A549 (cell line): ENCODE measurements at regions not wholly inside any gene's neighbourhood (a gene's known extent, or its start where the extent isn't known, plus 50 kb on each side); places are given as distances from the start of the nearest gene placed in this dataset.

Experiments
- ATAC-seq, 2 experiments: fragments of 200-7000 bp in 1 of 2; fragments of >200 bp in 1 of 2; cut with Nextera tagmentation in 1 of 2; cut with Tn5 transposase in 1 of 2; 3 replicates each; pipeline versions ENCODE4 v1.8.0 to v1.9.1; 2018 to 2020; ENCODE audit warnings: mild to moderate bottlenecking in 1 of 2, moderate library complexity in 1 of 2
- CTCF ChIA-PET: fragments of 300-600 bp; sonication (Branson Sonifier 250); formaldehyde crosslinking; extraction: SDS; loops from one replicate; lab custom pipeline; 2021; ENCODE audit warnings: antibody characterized with exemption, inconsistent platforms; lab: Yijun Ruan, JAX
- POLR2A ChIA-PET: fragments of 350-600 bp; formaldehyde crosslinking; extraction: SDS; loops from one replicate; lab custom pipeline; 2021; ENCODE audit warnings: antibody characterized with exemption, inconsistent platforms; lab: Yijun Ruan, JAX
- DNase-seq, 2 experiments: peaks; one replicate each; pipeline versions ENCODE4 v3.0.0 to v3.0.0-alpha.2; 2011 to 2016; ENCODE audit warnings: low read depth in 1 of 2, low spot score in 1 of 2
- FAIRE-seq: peaks from 2 replicates; lab custom pipeline; 2011; peaks lifted over from hg19 to GRCh38; lab: Jason Lieb, UNC
- H3K27ac ChIP-seq, 2 experiments: fragments of >200 bp; sonication (Bioruptor Twin); formaldehyde crosslinking; 3 replicates each; pipeline ENCODE4 v1.5.1; 2016 to 2017
- H3K4me1 ChIP-seq: fragments of >200 bp; sonication (Bioruptor Twin); formaldehyde crosslinking; 3 replicates; pipeline ENCODE4 v1.6.1; 2016
- H3K4me2 ChIP-seq: fragments of >200 bp; sonication (Bioruptor Twin); formaldehyde crosslinking; 3 replicates; pipeline ENCODE4 v1.6.1; 2016
- H3K4me3 ChIP-seq: fragments of >200 bp; sonication (Bioruptor Twin); formaldehyde crosslinking; 3 replicates; pipeline ENCODE4 v1.5.1; 2016
- H3K9me3 ChIP-seq: fragments of >200 bp; sonication (Bioruptor Twin); formaldehyde crosslinking; 3 replicates; pipeline ENCODE4 v1.6.1; 2016
- ATOH8 ChIP-seq: fragments of 250-450 bp; sonication (Bioruptor Pico); IDR thresholded peaks from 2 replicates; pipeline ENCODE4 v1.5.0; 2020; ENCODE audit warnings: low read depth, mild to moderate bottlenecking, moderate library complexity
- BCL3 ChIP-seq: fragments of >200 bp; sonication (Bioruptor Twin); formaldehyde crosslinking; IDR thresholded peaks from 3 replicates; pipeline ENCODE4 v1.6.1; 2016
- CBX8 ChIP-seq: fragments of 200-600 bp; sonication (generic); IDR thresholded peaks from 2 replicates; pipeline ENCODE4 v1.6.1; 2016
- CHD2 ChIP-seq: fragments of 150-350 bp; IDR thresholded peaks from 2 replicates; pipeline ENCODE4 v1.6.1; 2014; ENCODE audit warnings: low read length; ENCODE audit not compliant: partially characterized antibody
- CHD4 ChIP-seq: fragments of 200-600 bp; sonication (generic); IDR thresholded peaks from 2 replicates; pipeline ENCODE4 v1.6.1; 2016; ENCODE audit warnings: antibody characterized with exemption, mild to moderate bottlenecking, borderline replicate concordance
- EHMT2 ChIP-seq: fragments of 200-600 bp; sonication (generic); IDR thresholded peaks from 2 replicates; pipeline ENCODE4 v1.6.1; 2016; ENCODE audit warnings: antibody characterized with exemption, low read depth, mild to moderate bottlenecking, moderate library complexity
- ELK1 ChIP-seq: fragments of 150-350 bp; IDR thresholded peaks from 2 replicates; pipeline ENCODE4 v1.6.1; 2014; ENCODE audit warnings: low read depth, mild to moderate bottlenecking, low read length
- FOSL2 ChIP-seq, 2 experiments: fragments of 450-650 bp in 1 of 2; fragments of >200 bp in 1 of 2; sonication (Bioruptor Twin) in 1 of 2; formaldehyde crosslinking; IDR thresholded peaks; 2 replicates each; pipeline versions ENCODE4 v1.5.0 to v1.6.1; 2016 to 2020; ENCODE audit warnings: mild to moderate bottlenecking in 1 of 2, moderate library complexity in 1 of 2
- GATA3 ChIP-seq: IDR thresholded peaks from 2 replicates; pipeline ENCODE4 v1.6.1; 2012; ENCODE audit warnings: borderline replicate concordance
- HOXA7 ChIP-seq: fragments of 250-450 bp; sonication (Bioruptor Pico); IDR thresholded peaks from 2 replicates; pipeline ENCODE4 v1.5.0; 2020; ENCODE audit warnings: mild to moderate bottlenecking, moderate library complexity
- HOXB13 ChIP-seq: fragments of 250-450 bp; sonication (Bioruptor Pico); IDR thresholded peaks from 2 replicates; pipeline ENCODE4 v1.5.0; 2020; ENCODE audit warnings: low read depth, mild to moderate bottlenecking, moderate library complexity
- NR3C1 ChIP-seq: fragments of >200 bp; sonication (Bioruptor Twin); formaldehyde crosslinking; IDR thresholded peaks from 3 replicates; pipeline ENCODE4 v1.6.1; 2017
- POLR2A ChIP-seq: IDR thresholded peaks from 2 replicates; pipeline ENCODE4 v1.6.1; 2012; ENCODE audit warnings: mild to moderate bottlenecking, low read length
- RCOR1 ChIP-seq: fragments of 150-350 bp; IDR thresholded peaks from 2 replicates; pipeline ENCODE4 v1.6.1; 2014; ENCODE audit warnings: antibody characterized with exemption, low read length, low read depth
- REST ChIP-seq: fragments of 200-600 bp; sonication (generic); IDR thresholded peaks from 2 replicates; pipeline ENCODE4 v1.6.1; 2016; ENCODE audit warnings: antibody characterized with exemption, mild to moderate bottlenecking, moderate library complexity
- RNF2 ChIP-seq: fragments of 200-600 bp; sonication (generic); IDR thresholded peaks from 2 replicates; pipeline ENCODE4 v1.6.1; 2016; ENCODE audit warnings: low read depth, mild to moderate bottlenecking, antibody characterized with exemption, moderate library complexity, borderline replicate concordance
- TFCP2L1 ChIP-seq: fragments of 250-450 bp; sonication (Bioruptor Pico); IDR thresholded peaks from 2 replicates; pipeline ENCODE4 v1.5.0; 2021; ENCODE audit warnings: mild to moderate bottlenecking
- ZSCAN20 ChIP-seq: fragments of 250-450 bp; sonication (Bioruptor Pico); IDR thresholded peaks from 2 replicates; pipeline ENCODE4 v1.8.0; 2022; ENCODE audit warnings: mild to moderate bottlenecking, moderate library complexity
- WGBS: methylation state at CpG from one replicate; pipeline ENCODE4 v1.1.6; 2017; ENCODE audit errors: missing lambda C conversion rate; 5-methylcytosine and 5-hydroxymethylcytosine counted together

GRCh38 chr7:9778367-9778766, 1195.3 kb upstream of the PHF14 start:
- 10% methylated on average over 7 of the region's 7 CpGs for WGBS
- H3K27ac ChIP-seq, result no peak overlapping the region
- H3K4me2 ChIP-seq, result no peak overlapping the region
- DNase-seq (no peak), ATAC-seq (no peak), FAIRE-seq (no peak)
- H3K4me3 ChIP-seq, result no peak overlapping the region
- no peaks in the 10 kb centered on the region for H3K4me1 ChIP-seq
- ChIA-PET POLR2A (no interaction called here), CTCF (no interaction called here)
- TF ChIP-seq REST (no peak), TFCP2L1 (CRISPR knock-in tag) (no peak), RNF2 (no peak), GATA3 (no peak), FOSL2 (IDR thresholded peaks at IDR 0.05) (no peak), FOSL2 (CRISPR knock-in tag; IDR thresholded peaks at IDR 0.05) (no peak), POLR2A (no peak), CHD4 (no peak), HOXA7 (CRISPR knock-in tag) (no peak), RCOR1 (no peak), HOXB13 (CRISPR knock-in tag) (no peak), ZSCAN20 (CRISPR knock-in tag) (no peak), BCL3 (no peak), NR3C1 (no peak), CHD2 (no peak), ATOH8 (CRISPR knock-in tag) (no peak)
- TF ChIP-seq, all 56 proteins: peak for 0
- 0 out of 3 replicates have a peak, but pooled peaks cover 2% of the 10 kb centered on the region for H3K9me3 ChIP-seq

GRCh38 chr7:9781710-9782109, 1192.0 kb upstream of the PHF14 start:
- no peak for ATAC-seq
- no peak overlapping the region for H3K4me3 ChIP-seq
- no peak for DNase-seq
- H3K4me2 ChIP-seq, result no peak overlapping the region
- no peak for FAIRE-seq
- TF ChIP-seq TFCP2L1 (CRISPR knock-in tag) (no peak), CBX8 (no peak), EHMT2 (no peak), ELK1 (no peak)
- TF ChIP-seq, all 56 proteins: peak for 0
- no peak overlapping the region for H3K27ac ChIP-seq
- H3K4me1 ChIP-seq, result no peaks in the 10 kb centered on the region
- peaks cover 2% of the 10 kb centered on the region; the same call in 1 of the 3 replicates for H3K9me3 ChIP-seq
- ChIA-PET POLR2A (no interaction called here), CTCF (no interaction called here)
- 12% methylated on average over 2 of the region's 2 CpGs for WGBS
